Dermis blood vessel endothelial cell (primary cell): ENCODE measurements at regions not wholly inside any gene's neighbourhood (a gene's known extent, or its start where the extent isn't known, plus 50 kb on each side); places are given as distances from the start of the nearest gene placed in this dataset.
"Not testable (repeated sequence)": the region's sequence is repeated elsewhere in the genome, so short reads cannot be mapped to it uniquely, and the experiment has no call there.

Experiments used
- DNase-seq: peaks from one replicate; pipeline ENCODE4 v3.0.0; 2010

GRCh38 chr6:13874191-13874549 is 50.6 kb upstream of the RNF182 start:
- DNase-seq: no peak

DNA sequence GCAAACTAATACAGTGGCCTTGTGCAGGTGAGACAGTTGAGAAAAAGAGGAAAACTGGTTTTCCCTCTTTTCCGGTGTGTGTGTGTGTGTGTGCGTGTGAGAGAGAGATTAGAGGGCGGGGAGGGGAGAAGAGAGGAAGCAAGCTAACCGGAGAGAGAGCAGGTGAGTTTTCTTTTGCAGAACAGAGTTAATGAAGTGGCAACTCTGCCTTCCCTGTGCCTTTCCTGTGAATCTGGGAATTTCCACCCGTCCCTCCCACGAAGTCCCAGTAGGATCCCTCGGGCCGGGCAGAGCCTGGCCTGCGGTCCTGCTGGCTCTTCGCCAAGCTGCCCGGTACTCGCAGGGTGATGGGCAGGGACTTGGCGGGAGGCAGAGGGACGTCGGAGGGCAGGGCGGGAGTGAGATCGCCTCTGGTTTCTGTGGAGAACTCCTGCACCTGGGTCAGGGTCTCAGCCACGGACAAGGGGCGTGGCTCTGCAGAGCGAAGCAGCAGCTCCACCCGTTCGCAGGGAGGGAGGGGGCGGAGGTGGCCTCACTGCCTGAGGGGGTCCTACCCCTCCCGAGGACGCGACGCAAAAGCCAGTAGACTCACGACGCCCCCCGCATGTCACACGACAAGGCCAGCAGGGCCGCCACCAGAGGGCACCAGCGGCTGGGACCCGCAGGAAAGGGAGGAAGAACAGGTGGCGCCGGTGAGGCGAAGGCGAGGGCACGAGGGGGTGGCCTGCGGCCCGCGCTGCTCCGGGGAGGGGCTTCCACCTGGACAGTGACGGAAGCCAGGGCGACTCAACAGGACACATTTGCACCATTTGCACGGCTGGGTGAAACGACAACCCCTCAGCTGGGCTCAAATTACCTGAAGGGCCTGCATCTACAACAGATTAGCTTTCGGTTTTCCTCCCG is 51.2 kb upstream of the RNF182 start:
- DNase-seq: peak; percentile 50

- DNase-seq: no peak
Measured at GRCh38 chr6:13872681-13873080, 52.1 kb upstream of the RNF182 start.

DNA sequence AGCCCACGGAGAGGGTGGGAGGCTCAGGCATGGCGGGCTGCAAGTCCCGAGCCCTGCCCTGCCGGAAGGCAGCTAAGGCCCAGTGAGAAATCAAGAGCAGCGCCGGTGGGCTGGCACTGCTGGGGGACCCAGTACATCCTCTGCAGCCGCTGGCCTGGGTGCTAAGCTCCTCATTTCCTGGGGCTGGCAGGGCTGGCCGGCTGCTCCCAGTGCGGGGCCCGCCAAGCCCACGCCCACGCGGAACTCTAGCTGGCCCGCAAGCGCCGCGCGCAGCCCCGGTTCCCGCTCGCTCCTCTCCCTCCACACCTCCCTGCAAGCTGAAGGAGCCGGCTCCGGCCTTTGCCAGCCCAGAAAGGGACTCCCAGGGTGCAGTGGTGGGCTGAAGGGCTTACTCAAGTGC is 52.7 kb upstream of the RNF182 start:
- not testable (repeated sequence) for DNase-seq

- DNase-seq: no peak
Measured at GRCh38 chr6:13870214-13870830, 54.4 kb upstream of the RNF182 start.

DNA sequence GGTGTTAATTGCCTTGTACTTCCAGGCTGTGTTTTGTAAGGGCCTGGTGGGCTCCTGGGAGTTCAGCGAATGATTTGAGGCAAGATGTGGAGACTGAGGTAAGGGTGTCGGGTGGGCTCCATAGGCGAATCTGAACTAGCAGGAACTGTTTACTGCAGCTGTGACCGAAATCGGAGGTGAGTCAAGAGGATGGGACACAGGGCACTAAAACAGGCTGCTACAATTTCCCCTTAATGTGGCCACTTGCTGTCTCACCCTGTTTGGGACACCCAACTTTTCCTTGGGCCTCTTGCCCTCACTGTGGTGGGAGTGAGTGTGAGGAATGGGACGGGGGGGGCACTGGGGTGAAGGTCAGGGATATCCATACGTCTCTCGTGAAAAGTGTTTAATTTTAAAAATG is 53.9 kb upstream of the MCUR1 start:
- no peak for DNase-seq

- DNase-seq: no peak
Measured at GRCh38 chr6:13866301-13866700, 51.9 kb upstream of the MCUR1 start.

DNA sequence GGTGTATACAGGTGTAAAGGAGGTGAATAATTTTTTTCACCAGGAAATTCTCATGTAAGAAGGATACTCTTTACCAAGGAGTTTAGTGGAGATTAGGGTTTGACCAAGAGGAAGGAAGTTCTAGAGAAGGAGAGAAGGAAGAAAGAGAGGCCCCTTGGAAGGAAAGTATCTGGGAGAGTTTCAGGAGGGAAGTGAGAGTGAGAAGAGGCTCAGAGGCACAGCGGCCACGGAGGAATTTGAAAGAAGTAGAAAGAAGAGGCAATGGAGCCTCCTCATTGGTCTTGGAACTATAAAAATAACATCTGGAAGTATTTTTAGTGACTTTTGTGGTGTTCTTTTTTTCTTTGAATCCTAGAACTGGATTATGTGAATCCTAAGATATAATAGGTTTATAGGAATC is 50.8 kb upstream of the MCUR1 start:
- no peak for DNase-seq

- not testable (repeated sequence) for DNase-seq
Measured at GRCh38 chr6:13864669-13865068, 50.3 kb upstream of the MCUR1 start.
